CD4-positive, alpha-beta T cell treated with Interleukin-6 for 4 hours (primary cell): ENCODE measurements at regions not wholly inside any gene's neighbourhood (a gene's known extent, or its start where the extent isn't known, plus 50 kb on each side); places are given as distances from the start of the nearest gene placed in this dataset.

Source experiments
- DNase-seq: peaks from one replicate; pipeline ENCODE4 v3.0.0-alpha.2; 2020; ENCODE audit warnings: mixed read lengths

- DNase-seq = no peak
Measured at GRCh38 chr18:66826211-66826610, 222.3 kb upstream of the CDH19 start.

GRCh38 chr18:66825347-66825746 is 221.5 kb upstream of the CDH19 start:
- DNase-seq = no peak

- DNase-seq = no peak
Measured at GRCh38 chr18:66819235-66819634, 215.3 kb upstream of the CDH19 start.

- no peak for DNase-seq
Measured at GRCh38 chr18:66813138-66813537, 209.2 kb upstream of the CDH19 start.

- DNase-seq = no peak
Measured at GRCh38 chr18:66795051-66795450, 191.2 kb upstream of the CDH19 start.

GRCh38 chr18:66792466-66792865 is 188.6 kb upstream of the CDH19 start:
- DNase-seq = no peak

- DNase-seq = no peak
Measured at GRCh38 chr18:66780609-66781008, 176.7 kb upstream of the CDH19 start.

GRCh38 chr18:66778048-66778447 is 174.2 kb upstream of the CDH19 start:
- no peak for DNase-seq

- DNase-seq = no peak
Measured at GRCh38 chr18:66769375-66769774, 165.5 kb upstream of the CDH19 start.

- no peak for DNase-seq
Measured at GRCh38 chr18:66764230-66764629, 160.3 kb upstream of the CDH19 start.

GRCh38 chr18:66761166-66761565 is 157.3 kb upstream of the CDH19 start:
- no peak for DNase-seq

- DNase-seq = no peak
Measured at GRCh38 chr18:66760559-66760958, 156.7 kb upstream of the CDH19 start.

- DNase-seq = no peak
Measured at GRCh38 chr18:66759050-66759828, 155.3 kb upstream of the CDH19 start.

GRCh38 chr18:66757946-66758345 is 154.1 kb upstream of the CDH19 start:
- DNase-seq = no peak

GRCh38 chr18:66754335-66754734 is 150.4 kb upstream of the CDH19 start:
- no peak for DNase-seq

- DNase-seq = no peak
Measured at GRCh38 chr18:66752733-66753132, 148.8 kb upstream of the CDH19 start.

GRCh38 chr18:66749481-66750035 is 145.7 kb upstream of the CDH19 start:
- no peak for DNase-seq

- no peak for DNase-seq
Measured at GRCh38 chr18:66749030-66749429, 145.1 kb upstream of the CDH19 start.

- no peak for DNase-seq
Measured at GRCh38 chr18:66742832-66743231, 138.9 kb upstream of the CDH19 start.

GRCh38 chr18:66735933-66736332 is 132.0 kb upstream of the CDH19 start:
- no peak for DNase-seq

GRCh38 chr18:66734451-66734850 is 130.6 kb upstream of the CDH19 start:
- no peak for DNase-seq

- no peak for DNase-seq
Measured at GRCh38 chr18:66731890-66732289, 128.0 kb upstream of the CDH19 start.

- DNase-seq = no peak
Measured at GRCh38 chr18:66729442-66730239, 125.8 kb upstream of the CDH19 start.

- no peak for DNase-seq
Measured at GRCh38 chr18:66728951-66729350, 125.1 kb upstream of the CDH19 start.
